ENCODE measurements at regions not wholly inside any gene's neighbourhood (a gene's known extent, or its start where the extent isn't known, plus 50 kb on each side); places are given as distances from the start of the nearest gene placed in this dataset.

DNA sequence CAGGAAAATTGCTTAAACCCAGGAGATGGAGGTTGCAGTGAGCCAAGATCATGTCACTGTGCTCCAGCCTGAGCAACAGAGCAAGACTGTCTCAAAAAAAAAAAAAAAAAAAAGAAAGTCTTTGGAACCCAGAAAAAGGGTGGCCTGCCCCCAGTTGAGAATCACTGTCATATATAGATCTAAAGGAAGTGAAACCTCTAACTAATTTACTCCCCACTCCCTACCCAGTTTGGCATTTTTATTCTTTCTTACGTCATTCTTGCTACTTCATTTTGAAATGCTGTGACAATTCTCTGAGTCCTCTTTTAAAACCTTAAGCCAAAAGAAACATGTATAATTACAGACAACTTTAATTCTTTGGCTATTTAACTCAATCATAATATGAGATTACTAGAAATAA is 254.8 kb downstream of the CDC5L start:
- no peak for DNase-seq

DNA sequence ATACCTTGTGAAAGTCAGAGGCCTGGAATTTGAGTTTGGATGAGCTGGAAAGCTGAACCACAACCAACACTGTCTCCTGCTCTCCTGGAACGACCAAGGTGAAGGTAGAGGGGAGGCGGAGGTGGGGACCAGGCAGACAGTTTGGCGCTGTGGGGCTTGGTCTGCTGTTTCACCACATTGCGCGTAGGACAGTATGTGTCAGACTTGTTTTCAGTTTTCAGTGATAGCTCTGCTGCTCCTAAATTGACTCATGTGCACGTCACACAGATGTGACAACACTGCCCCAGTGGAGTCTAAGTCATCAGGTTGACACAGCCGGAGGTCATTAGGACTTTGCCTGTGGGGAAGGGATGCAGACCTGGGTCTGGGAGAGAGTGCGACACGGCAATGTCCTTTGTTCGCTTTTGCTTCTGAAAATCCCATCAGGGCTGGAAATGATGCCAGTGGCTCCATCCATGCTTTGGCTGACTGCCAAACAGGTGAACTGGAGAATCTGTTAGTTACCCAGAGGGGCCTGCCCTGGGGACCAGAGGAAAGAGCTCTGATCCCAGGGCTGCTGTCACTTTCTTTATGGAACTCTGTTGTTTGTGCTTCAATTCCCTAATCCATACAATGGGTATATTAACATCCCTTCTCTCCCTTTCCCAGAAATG is 255.5 kb downstream of the CDC5L start:
- DNase-seq = no peak

DNA sequence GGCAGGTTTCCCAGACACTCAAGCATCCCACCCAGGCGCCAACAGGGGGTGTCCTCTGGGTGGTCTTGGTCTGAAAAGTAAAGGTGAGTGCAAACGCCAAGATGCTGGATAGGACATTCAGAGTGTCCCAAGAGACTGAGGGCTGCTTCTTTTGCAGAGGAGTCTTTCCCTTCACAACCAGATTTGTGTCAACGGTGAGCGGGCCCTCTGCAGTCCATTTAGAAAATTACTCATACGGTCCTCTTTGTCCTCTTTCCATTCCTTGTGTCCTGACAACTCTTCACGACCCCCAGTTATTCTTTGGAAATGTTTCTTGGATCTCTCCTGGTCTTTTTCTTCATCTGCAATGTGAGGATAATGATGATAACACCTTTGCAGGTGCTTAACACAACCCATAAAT is 257.8 kb downstream of the CDC5L start:
- DNase-seq = no peak

DNA sequence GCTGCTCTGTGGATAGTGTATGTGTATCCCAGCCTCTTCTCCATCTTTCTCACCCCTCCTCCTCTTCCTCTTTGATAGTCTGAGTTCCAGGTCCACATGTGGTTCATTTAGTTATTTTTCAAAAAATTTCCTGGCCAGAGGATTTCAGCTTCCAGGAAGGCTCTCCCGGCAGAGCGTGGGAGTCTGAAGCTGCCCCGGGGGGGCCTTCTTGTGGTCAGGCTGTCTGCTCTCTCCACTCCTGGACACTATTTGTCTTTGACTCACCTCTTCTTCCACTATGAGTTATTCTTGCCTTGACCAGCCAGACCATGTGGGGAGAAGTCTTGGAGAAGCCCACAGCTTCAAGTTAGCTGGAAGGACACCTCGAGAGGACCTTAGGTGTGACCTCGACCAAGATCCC is 258.8 kb downstream of the CDC5L start:
- no peak for DNase-seq

DNA sequence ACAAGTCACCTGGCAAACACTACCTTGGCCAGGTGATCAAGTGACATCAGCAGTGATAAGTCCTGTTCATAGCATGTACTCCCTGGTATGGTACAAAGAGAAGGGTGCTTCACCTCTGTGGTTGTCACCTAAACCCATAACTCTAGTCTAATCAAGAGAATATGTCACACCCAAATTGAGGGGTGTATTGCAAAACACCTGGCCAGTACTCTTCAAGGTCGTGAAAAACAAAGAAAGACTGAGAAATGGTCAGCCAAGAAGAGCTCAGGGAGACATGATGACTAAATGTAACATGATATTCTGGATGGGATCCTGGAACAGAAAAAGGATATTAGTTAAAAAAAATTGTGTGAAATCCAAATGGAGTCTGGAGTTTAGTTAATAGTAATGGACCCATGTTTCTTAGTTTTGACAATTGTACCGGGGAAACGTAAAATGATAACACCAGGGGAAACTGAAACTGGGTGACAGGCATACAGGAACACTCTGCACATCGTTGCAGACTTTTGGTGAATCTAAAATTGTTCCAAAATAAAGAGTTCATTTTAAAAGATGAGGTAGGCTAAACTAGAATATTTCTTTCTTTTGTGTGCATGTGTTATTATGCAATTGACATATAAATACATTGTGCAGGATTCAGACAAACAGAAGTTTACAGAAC is 262.0 kb downstream of the CDC5L start:
- DNase-seq = no peak

DNA sequence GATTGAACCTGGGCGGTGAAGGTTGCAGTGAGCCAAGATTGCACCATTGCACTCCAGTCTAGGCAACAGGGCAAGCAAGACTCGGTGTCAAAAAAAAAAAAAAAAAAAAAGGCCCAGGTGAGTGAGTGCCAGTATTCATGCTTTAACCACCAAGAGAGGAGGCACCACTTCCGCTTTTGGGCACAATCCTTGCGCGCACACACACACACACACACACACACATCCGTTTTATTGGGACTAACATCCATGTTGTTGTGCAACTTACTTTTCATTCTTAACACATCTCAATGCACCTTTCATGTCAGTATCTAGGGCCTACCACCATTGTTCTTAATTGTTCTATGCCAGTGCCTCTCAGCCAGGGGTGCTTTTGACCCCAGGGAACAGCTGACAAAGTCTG is 263.0 kb downstream of the CDC5L start:
- DNase-seq = no peak

DNA sequence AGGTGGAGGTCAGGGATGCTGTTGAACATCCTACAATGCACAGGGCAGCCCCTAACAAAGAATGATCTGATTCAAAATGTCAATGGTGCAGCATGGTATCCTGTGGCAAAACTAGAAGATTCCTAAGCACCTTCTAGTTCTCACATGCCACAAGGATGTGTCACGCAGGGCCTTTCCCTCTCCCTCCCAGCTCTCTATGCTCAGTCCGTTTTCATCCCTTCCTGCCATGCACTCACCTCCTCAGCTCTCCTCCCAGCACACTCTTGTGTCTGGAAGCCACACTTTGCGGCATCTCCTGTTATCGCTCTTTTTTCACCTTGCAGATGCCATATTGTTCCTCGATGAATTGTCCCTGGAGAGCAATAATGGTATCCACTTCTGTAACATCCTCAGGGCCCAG is 263.4 kb downstream of the CDC5L start:
- DNase-seq = no peak

DNA sequence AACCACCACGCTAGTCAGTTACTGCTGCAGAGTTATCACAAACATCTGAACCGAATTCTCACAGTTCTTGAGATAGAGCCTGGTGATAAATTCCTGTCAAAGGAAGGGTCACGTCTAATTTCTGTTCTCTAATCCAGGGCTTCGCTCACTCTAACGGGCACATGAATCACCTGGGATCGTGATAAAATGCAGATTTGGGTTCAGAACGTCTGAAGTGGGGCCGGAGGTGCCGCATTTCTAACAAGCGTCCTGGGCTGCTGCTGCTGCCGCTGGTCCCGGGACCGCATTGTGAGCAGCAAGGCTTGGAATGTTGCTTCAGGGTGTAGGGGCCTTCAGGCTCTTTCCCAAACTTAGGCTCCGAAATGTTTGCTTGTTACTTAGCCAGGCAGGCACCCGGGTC is 264.1 kb downstream of the CDC5L start:
- no peak for DNase-seq

DNA sequence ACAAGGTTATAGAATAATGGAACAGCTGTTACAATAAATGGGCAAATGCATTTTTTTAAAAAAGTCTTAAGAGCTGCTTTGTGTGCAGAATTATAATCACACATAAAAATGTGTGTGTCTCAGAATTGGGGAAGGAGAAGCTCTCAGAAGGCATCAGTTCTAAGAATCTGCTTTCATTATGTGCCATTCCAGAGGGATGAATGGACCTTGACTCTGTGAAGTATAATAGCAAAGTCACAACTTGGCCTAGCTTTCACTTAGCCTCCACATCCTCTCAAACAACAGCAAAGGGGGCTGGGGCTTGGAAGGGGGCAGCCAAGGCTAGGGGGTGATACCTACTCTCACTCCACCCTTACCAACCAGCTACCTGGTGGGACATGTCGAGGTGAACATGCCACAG is 265.0 kb downstream of the CDC5L start:
- DNase-seq = no peak

DNA sequence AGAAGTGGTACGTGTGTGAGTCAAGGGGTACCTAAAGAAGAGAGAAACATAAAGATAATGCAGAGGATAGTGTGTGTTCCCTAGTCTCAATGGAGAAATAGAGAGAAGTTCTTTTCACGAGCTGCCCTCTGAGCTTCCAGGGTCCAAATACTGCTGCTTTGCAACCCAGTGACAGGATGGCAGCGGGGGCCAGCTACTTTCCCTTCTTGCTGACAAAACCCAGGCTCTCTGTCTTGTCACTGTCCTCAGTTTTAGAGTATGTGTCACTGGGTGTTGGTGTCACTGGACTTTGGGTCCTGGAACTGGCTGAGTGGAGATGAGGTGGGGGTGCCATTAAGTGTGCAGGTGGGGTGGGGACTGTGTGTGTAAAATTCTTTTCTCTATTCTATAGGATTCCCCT is 265.6 kb downstream of the CDC5L start:
- no peak for DNase-seq

DNA sequence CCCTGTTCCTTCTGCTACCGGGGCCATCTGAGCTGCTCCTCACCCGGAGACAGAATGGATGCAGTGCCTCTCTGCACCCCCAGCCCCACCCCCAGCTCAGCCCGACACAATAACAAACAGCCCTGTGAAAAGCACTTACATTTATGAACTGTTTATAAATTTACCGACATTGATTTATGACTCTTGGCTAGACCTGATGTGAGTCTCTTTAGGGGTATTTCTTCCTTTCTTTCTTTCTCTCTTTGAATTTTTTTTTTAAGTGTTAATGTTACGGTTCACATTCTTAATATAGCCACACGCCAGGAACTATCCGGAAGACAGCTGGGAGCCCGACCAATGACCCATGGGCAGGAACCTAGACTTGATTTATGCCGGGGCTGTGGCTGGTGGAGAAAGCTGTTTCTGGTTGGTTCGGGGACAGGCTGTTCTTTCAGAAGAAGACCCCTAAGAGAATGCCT is 266.3 kb downstream of the CDC5L start:
- no peak for DNase-seq

DNA sequence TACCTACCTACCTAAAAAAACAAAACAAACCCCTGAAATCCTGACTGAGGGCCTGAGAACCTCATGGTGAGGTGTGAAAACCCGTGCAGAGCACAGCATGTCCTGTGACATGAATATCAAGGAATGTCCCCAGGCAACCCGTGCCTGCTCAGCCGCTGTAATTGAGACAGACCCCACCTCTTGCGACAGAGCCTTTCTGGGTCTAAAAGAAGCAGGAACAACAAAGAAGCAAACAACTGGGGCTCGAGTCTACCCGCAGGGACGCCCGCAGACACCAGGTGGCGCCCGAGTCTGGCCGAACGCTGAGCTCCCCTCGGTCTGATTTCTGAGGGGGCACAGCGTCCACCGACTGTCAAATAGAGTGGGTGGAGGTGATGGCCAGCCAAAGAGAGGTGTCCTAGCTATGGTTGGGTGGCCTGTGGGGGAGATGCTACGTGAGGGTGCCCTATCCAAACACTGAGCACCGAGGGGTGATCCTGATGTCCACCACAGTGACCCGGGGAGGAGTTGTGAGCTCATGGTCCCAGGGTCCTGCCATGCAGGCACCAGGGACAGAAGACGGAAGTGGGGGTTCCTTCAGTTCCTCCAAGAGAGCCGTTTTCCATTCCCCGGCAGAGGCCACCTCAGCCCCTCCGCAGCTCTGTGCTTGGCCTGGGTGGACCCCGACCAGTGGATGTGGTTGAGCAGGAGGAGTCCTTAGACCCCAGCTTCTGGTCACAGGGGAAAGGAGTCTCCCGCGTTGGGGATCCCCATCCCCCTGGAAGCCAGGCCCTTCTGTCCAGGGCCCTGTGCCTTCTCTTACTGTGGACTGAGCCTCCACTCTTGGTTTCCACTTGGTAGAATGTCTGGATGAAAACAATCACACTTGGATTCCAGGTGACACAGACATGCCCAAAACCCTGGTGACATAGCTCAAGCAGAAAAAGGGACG is 268.2 kb downstream of the CDC5L start:
- DNase-seq = peak; percentile 89

DNA sequence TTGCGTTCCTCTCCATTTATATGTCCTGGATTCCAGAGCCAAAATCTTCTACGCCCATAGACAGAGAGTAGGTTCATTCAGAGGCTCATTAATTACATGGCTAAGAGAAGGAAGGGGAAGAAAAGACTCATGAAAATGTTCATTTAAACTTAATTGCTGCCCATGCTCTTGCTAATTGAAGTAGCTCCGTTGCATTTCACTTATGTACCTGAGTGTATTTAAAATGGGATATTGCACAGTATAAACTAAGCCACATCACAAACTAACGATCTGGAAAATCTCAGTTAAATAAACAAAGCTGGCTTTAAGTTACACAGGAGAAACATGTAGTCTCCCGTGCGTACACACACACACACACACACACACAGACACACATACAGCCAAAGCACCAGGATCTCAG is 269.2 kb downstream of the CDC5L start:
- no peak for DNase-seq

DNA sequence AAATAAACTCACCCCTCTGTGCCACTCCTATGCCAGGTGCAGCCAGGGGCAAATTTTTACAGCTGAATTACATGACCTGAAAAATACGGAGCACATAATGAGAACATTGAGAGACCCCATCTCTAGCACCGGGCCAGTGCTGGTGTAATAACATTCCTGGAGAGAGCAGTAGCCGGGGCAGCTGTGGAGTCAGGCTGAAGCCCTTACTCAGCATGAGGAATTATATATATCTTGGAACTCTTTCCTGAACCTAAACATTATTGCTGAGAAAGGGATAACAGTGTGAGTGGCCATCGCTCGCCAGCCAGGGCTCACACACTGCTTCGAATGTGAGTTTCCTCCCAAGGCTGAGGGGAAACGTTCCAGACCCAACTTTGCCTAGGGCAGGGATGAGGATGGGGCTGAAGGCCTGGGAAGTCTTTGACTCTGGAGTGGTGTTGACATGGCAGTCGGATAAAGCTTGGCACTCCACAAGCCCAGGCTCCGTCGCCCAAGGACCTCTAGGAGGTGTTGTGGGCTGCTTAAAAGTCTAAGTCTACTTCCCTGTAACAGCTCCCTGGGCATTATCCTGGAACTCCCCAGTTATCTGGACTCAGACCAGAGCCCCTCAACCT is 269.8 kb downstream of the CDC5L start:
- DNase-seq = no peak

DNA sequence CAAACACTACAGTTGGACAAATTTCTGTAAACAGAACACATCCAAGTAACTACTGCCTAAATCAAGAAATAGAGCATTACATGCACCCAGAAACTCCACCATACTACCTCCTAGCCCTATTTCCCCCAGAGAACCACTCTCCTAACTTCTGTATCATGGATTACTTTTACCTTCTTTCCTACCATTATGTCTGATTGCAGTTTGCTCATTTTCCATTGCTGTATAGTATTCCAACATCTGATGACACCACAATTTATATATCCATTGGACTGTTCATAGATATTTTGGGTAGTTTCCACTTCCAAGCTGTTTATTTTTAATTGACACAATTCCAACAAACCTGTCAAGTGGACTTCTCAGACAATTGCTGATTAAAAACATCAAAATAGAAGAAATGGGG is 271.1 kb downstream of the CDC5L start:
- no peak for DNase-seq

DNA sequence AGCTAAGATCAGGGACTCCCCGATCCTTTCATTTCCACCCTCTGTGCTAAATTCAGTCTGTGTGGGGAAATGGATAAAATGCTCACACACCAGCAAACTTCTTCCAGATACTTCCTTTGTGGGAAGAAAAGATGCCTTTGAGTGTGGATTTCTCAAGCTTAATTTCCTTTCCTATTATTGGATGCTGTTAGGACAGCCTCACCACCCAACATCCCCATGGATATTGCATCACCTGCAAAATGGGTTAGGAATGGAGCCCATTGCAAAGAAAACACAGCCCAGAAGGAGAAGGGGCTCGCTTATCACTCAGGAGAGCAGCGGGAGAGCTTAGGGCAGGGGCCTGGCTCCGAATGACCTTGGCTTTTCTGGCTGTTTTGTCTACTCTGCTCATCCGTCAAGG is 272.2 kb downstream of the CDC5L start:
- DNase-seq = no peak

DNA sequence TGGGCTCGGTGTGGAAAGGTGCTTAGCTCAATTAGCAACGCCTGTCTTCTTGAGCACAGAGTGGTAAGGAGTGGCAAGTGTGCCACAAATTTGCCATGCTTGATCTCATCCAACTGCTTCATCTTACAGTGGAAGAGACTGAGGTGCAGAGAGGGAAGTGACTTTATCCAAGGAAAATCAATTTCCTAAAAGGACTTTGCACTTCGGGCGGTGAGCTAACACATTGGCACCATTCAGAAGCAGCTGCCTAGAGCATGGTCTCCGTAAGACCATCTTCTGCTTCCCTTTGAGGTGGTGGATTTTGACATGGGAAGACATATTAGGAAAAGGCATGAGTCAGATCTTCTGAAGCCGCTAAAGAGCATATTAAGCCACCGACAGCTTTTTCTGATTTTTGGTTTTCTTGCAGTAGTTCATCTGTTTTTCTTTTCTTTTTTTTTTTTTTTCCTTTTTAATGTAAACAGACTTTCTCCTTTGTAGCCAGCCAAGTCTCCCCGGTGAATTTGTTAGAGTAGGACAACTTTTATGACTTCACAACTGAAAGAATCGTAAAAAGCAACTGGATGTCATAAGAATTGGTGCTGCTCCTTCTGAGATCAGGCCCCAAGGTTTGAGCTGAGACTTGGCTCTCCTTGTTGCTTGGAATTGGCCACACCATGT is 273.2 kb downstream of the CDC5L start:
- no peak for DNase-seq

DNA sequence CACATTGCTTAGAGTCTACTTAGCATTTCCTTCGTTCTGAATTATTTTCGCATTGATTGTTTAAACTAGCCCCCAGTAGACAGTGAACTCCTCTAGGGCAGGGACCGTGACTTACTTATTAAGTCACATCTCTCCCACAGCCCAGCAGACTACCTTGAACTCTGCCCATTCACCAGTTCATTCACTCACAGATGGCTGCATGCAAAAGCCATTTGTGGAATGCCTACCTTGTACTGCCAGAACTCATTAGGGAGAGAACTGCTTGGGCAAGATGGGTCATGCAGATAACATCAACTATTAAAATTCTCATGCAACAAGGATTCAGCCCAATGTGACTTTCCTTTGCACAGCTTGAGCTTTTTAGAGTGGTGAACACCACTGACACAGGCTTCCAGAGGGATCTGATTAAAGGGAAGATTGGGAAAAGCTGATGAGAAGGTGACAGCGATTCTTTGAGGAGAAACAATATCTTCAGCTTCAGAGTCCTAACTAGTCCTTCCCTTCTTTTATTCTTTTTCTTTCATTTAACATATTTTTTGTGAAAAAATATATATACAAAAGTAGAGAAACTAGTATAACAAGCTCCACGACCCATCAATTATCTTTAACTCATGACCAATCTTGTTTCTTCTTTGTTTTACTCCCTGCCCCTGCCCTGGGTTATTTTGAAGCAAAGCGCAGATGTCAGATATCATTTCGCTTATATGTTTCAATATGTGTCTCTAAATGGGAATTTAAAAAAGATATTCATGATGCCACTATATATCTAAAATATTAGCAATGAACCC is 273.9 kb downstream of the CDC5L start:
- peak; percentile 60 for DNase-seq

DNA sequence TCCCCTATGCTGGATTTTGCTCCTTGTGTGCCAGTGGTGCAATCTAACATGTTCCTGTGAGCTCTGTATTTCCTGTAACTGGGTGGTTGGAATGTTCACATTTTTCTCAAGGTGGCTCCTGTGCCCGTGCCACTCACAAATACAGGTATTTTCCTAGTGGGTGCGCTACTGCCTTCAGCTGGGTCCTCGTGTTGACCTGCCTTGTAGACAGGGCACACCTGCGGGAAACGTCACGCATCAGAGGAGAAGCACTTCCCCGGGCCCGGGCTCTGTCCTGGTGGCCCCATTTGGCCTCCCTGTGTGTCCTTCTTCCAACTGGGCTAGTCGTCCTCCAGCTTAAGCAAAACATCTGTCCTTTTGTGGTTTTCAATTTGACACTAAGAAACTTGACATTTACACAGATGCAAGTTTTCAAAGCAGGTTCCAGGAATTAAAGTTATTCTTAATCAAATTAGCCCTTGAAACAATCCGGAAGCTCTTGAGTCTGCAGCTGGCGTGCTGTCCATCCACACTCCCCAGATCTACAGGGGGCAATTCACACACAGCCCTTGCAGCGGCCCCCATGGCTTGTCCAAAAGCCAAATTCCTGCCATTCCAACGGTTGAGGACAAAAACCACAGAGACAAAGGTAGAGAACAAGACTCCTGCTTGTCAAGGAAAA is 275.1 kb downstream of the CDC5L start:
- DNase-seq = peak; percentile 68

DNA sequence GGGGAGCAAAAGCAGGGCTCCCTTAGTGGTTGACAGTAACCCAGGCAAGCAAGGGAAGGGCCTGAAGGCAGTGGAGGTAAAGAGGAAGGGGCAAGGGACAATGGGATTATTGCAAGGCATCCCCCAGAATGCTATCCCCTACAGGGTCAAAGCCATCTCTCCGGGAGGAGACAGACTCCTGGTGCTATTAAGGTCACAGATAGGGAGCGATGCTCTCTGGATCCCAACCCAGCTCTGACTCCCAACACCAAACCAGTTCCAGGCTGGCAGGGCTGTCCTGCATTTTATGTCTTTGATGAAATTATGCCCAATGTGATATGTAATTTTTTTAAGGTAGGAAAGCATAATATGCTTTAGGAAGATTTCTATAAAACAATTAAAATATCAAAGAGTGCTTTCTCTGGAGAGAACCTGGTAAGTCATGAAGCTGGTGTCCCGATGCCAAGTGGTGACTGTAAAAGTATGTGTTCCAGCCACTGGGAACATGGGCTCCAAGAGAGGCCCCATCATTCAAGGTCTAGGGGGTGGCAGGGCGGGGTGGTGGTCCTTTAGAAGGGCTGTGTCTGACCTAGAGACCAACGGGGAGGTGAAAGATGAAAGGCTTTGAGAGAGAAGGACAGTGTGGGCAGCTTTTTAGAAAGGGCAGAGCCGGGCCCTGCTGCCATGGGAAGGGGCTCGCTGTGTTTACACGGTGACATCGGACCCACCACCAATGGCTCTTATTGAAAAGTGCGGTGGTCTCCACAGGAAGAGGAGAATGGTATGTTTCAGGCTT is 276.5 kb downstream of the CDC5L start:
- DNase-seq = no peak

DNA sequence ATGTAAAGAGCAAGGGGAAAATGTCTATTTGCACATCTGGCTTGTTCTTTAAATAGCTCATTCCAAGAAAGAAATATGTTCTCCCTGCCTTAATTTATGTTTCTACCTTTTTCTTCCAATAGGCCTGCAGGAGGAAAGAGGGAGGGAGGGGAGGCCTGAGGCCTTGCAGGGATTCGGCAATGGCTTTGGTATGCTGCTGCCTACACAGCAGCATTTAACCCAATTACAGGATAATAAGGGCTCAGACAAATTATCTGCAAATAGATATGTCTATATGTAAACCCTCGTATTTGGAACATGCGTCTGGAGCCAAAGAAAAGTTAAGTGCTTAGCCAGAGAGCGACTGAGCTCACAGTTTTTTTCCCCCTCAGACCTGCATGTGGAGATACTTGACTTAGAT is 277.2 kb downstream of the CDC5L start:
- DNase-seq = peak; percentile 78
